A673 (cell line): ENCODE measurements at regions not wholly inside any gene's neighbourhood (a gene's known extent, or its start where the extent isn't known, plus 50 kb on each side); places are given as distances from the start of the nearest gene placed in this dataset.

ENCODE experiments used
- BruUV-seq: library from RNA; stranded (reverse); fragments of 400-500 nt; replicated peaks from 2 replicates; lab custom pipeline; 2021; lab: Mats Ljungman, UMichigan
- CTCF ChIA-PET: fragments of 300-600 bp; sonication (Branson Sonifier 250); formaldehyde crosslinking; loops from one replicate; lab custom pipeline; 2022; ENCODE audit warnings: antibody characterized with exemption; lab: Charles Lee
- POLR2A ChIA-PET: fragments of 300-600 bp; sonication (Branson Sonifier 250); formaldehyde crosslinking; loops from one replicate; lab custom pipeline; 2022; ENCODE audit warnings: antibody characterized with exemption; ENCODE audit not compliant: low non-redundant PET; lab: Charles Lee
- DNase-seq: peaks from one replicate; pipeline ENCODE4 v3.0.0-alpha.2; 2015; ENCODE audit warnings: low spot score
- H3K27ac ChIP-seq: fragments of 200-600 bp; sonication (generic); 2 replicates; pipeline ENCODE4 v1.5.1; 2016; ENCODE audit warnings: mixed run types, low read depth, mild to moderate bottlenecking, mixed read lengths, antibody characterized with exemption, low read length; ENCODE audit not compliant: poor library complexity, severe bottlenecking
- H3K27me3 ChIP-seq: fragments of 200-600 bp; sonication (generic); replicated peaks from 2 replicates; pipeline ENCODE4 v1.6.1; 2017; ENCODE audit warnings: mixed run types, low read depth, mild to moderate bottlenecking, mixed read lengths, antibody characterized with exemption, low read length; ENCODE audit not compliant: insufficient read depth, poor library complexity
- H3K36me3 ChIP-seq: fragments of 200-600 bp; sonication (generic); 2 replicates; pipeline ENCODE4 v1.6.1; 2016; ENCODE audit warnings: mixed run types, mild to moderate bottlenecking, mixed read lengths, antibody characterized with exemption, low read length; ENCODE audit not compliant: insufficient read depth, poor library complexity, severe bottlenecking
- H3K4me1 ChIP-seq: fragments of 200-600 bp; sonication (generic); 2 replicates; pipeline ENCODE4 v1.6.1; 2017; ENCODE audit warnings: mixed run types, mild to moderate bottlenecking, mixed read lengths, antibody characterized with exemption, low read length; ENCODE audit not compliant: insufficient read depth, poor library complexity, severe bottlenecking
- H3K4me3 ChIP-seq: fragments of 200-600 bp; sonication (generic); 2 replicates; pipeline ENCODE4 v1.5.1; 2016; ENCODE audit warnings: low read depth, mixed run types, mild to moderate bottlenecking, mixed read lengths, low read length; ENCODE audit not compliant: poor library complexity, severe bottlenecking
- H3K9me3 ChIP-seq: fragments of 200-600 bp; sonication (generic); 2 replicates; pipeline ENCODE4 v1.6.1; 2016; ENCODE audit warnings: mixed run types, low read depth, mild to moderate bottlenecking, mixed read lengths, antibody characterized with exemption, low read length; ENCODE audit not compliant: poor library complexity, severe bottlenecking
- CTCF ChIP-seq: fragments of 300-800, 200-600 bp; sonication (generic); conservative IDR thresholded peaks from 2 replicates; pipeline ENCODE4 v1.5.1; 2017; ENCODE audit warnings: low read depth, mild to moderate bottlenecking, antibody characterized with exemption, low read length, moderate library complexity, mixed read lengths
- EZH2 ChIP-seq: fragments of 200-600 bp; sonication (generic); IDR thresholded peaks from 2 replicates; pipeline ENCODE4 v1.6.1; 2017; ENCODE audit warnings: borderline replicate concordance, low read depth, mild to moderate bottlenecking, mixed read lengths, antibody characterized with exemption, low read length; ENCODE audit not compliant: poor library complexity, severe bottlenecking
- intact Hi-C: fragments of 100-400 bp; cut with micrococcal nuclease; formaldehyde crosslinking; loops from one replicate; pipeline ENCODE4 v1.10.0; 2022; ENCODE audit not compliant: unreplicated experiment

- TF ChIP-seq CTCF (no peak), EZH2 (no peak)
- Histone ChIP-seq H3K27me3 (no peaks in the 10 kb centered on the region), H3K4me3 (no peak overlapping the region), H3K27ac (no peak overlapping the region), H3K9me3 (no peaks in the 10 kb centered on the region), H3K36me3 (no peaks in the 10 kb centered on the region), H3K4me1 (no peaks in the 10 kb centered on the region)
- intact Hi-C loops, result no loop called here
- DNase-seq, result no peak
- POLR2A ChIA-PET, result no interaction called here
- no TSS peak for BruUV-seq
- CTCF ChIA-PET, result no interaction called here
Measured at GRCh38 chr5:4717446-4717845, 422.7 kb upstream of the ADAMTS16 start.

GRCh38 chr5:4720831-4721230, 419.3 kb upstream of the ADAMTS16 start:
- CTCF ChIA-PET, result no interaction called here
- intact Hi-C loops, result no loop called here

GRCh38 chr5:4722886-4723285, 417.2 kb upstream of the ADAMTS16 start:
- ChIA-PET POLR2A (no interaction called here), CTCF (no interaction called here)
- BruUV-seq, result no TSS peak
- Histone ChIP-seq H3K27me3 (no peaks in the 10 kb centered on the region), H3K4me3 (no peak overlapping the region), H3K4me1 (no peaks in the 10 kb centered on the region), H3K9me3 (peaks cover 5% of the 10 kb centered on the region), H3K36me3 (no peaks in the 10 kb centered on the region), H3K27ac (no peak overlapping the region)
- DNase-seq, result no peak
- intact Hi-C loops, result no loop called here
- TF ChIP-seq EZH2 (no peak), CTCF (no peak)

More at GRCh38 chr5:4720831-4721230, 419.3 kb upstream of the ADAMTS16 start:
- no peaks in the 10 kb centered on the region for H3K4me1 ChIP-seq
- H3K4me3 ChIP-seq, result no peak overlapping the region
- POLR2A ChIA-PET, result no interaction called here
- H3K36me3 ChIP-seq, result no peaks in the 10 kb centered on the region
- H3K27me3 ChIP-seq, result no peaks in the 10 kb centered on the region
- no peak for DNase-seq
- no peak overlapping the region for H3K27ac ChIP-seq
- no TSS peak for BruUV-seq
- H3K9me3 ChIP-seq, result peaks cover 5% of the 10 kb centered on the region
- TF ChIP-seq EZH2 (no peak), CTCF (no peak)
